Aorta (tissue), 5 donors: ENCODE measurements at regions not wholly inside any gene's neighbourhood (a gene's known extent, or its start where the extent isn't known, plus 50 kb on each side); places are given as distances from the start of the nearest gene placed in this dataset.
A peak's percentile ranks its signal among the peaks of the same experiment; 100 is the strongest.

Source experiments
- ATAC-seq: fragments of 200-7000 bp; cut with Tn5 transposase; one replicate; pipeline ENCODE4 v1.9.1; 2022; ENCODE audit warnings: moderate library complexity; ENCODE audit not compliant: low FRiP score
- DNase-seq, 2 donors: peaks; one replicate each; pipeline ENCODE4 v3.0.0-alpha.2; 2020
- H3K27ac ChIP-seq, 2 donors: one replicate each; pipeline ENCODE4 v1.5.1; 2013; ENCODE audit warnings: low read length in 2 of 2, mild to moderate bottlenecking in 2 of 2, moderate library complexity in 2 of 2, control low read depth in 1 of 2, inconsistent platforms in 1 of 2, low read depth in 1 of 2
- H3K27me3 ChIP-seq, 2 donors: one replicate each; pipeline ENCODE4 v1.6.1; 2013; ENCODE audit warnings: control low read depth in 1 of 2, low read length in 1 of 2, mild to moderate bottlenecking in 1 of 2, moderate library complexity in 1 of 2; ENCODE audit not compliant: insufficient read depth in 2 of 2, control insufficient read depth in 1 of 2
- H3K36me3 ChIP-seq, 2 donors: one replicate each; pipeline ENCODE4 v1.6.1; 2013; ENCODE audit warnings: control low read depth in 1 of 2, low read length in 1 of 2, mild to moderate bottlenecking in 1 of 2; ENCODE audit not compliant: insufficient read depth in 2 of 2, control insufficient read depth in 1 of 2
- H3K4me1 ChIP-seq, 2 donors: one replicate each; pipeline ENCODE4 v1.6.1; 2013; ENCODE audit warnings: low read length in 2 of 2, control low read depth in 1 of 2, mild to moderate bottlenecking in 1 of 2, moderate library complexity in 1 of 2; ENCODE audit not compliant: insufficient read depth in 2 of 2, control insufficient read depth in 1 of 2
- H3K4me3 ChIP-seq, 2 donors: one replicate each; pipeline ENCODE4 v1.5.1; 2013; ENCODE audit warnings: low read length in 2 of 2, control low read depth in 1 of 2, mild to moderate bottlenecking in 1 of 2
- H3K9me3 ChIP-seq: one replicate; pipeline ENCODE4 v1.6.1; 2013; ENCODE audit warnings: mild to moderate bottlenecking, low read length; ENCODE audit not compliant: control insufficient read depth
- WGBS, 2 donors: extraction: QIAGEN DNeasy Blood & Tissue Kit; methylation state at CpG; one replicate each; pipeline ENCODE4 v1.1.7; 2013; 5-methylcytosine and 5-hydroxymethylcytosine counted together
- intact Hi-C, 2 donors: fragments of 100-400 bp; cut with DNase I; formaldehyde crosslinking; loops; one replicate each; pipeline versions ENCODE4 v1.14.2 to v1.15.0; 2022
- donor health status: healthy with polysubstance abuse.
- donor health status: Bipolar disorder and iron deficiency.
- donor health status: DM: no; HTN: no; CAD: no.
- donor health status: DM: no; HTN: no; CAD: no.
- donor health status: DM: yes; HTN: yes; CAD: no.

DNA sequence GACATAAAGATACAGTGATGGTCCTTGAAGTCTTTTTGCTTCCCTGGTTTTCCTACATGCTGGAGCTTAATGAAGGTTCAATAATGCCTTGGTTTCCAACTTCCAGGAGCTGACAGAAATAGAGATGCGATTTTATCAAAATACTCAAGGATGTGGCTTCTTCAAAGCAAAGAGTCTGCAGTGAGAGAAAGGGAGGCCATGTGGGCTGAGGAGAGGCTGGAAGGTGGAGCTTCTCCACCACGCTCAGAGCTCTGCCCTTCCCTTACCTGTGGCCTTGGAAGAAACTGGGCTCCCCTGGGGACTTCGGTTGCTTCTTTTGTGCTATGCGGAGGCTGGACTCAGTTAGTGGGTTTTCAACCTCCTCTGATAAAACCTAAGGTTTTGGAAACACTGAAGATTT, 175.0 kb upstream of the APCDD1 start:
- no peak for ATAC-seq
- no peaks in the 10 kb centered on the region for H3K36me3 ChIP-seq
- H3K4me1 ChIP-seq = no peaks in the 10 kb centered on the region
- intact Hi-C loops = no loop called here
- DNase-seq = no peak
- H3K27me3 ChIP-seq = no peaks in the 10 kb centered on the region
- H3K4me3 ChIP-seq = no peak overlapping the region
- 96 to 97% methylated on average over 4 of the region's 4 CpGs for WGBS, 2 donors
- H3K9me3 ChIP-seq = no peaks in the 10 kb centered on the region
- no peak overlapping the region for H3K27ac ChIP-seq

GRCh38 chr18:10279905-10280644, 174.4 kb upstream of the APCDD1 start:
- WGBS, 2 donors = 86 to 88% methylated on average over 9 of the region's 9 CpGs
- intact Hi-C loops = no loop called here
- H3K9me3 ChIP-seq = no peaks in the 10 kb centered on the region
- H3K4me3 ChIP-seq = no peak overlapping the region
- H3K27ac ChIP-seq = no peak overlapping the region
- H3K27me3 ChIP-seq = no peaks in the 10 kb centered on the region
- DNase-seq (no peak), ATAC-seq (no peak)
- no peaks in the 10 kb centered on the region for H3K4me1 ChIP-seq
- H3K36me3 ChIP-seq = no peaks in the 10 kb centered on the region

GRCh38 chr18:10284540-10285282, 169.7 kb upstream of the APCDD1 start:
- Histone ChIP-seq H3K4me1 (no peaks in the 10 kb centered on the region), H3K9me3 (peaks cover 4% of the 10 kb centered on the region), H3K27ac (no peak overlapping the region), H3K4me3 (no peak overlapping the region), H3K36me3 (no peaks in the 10 kb centered on the region), H3K27me3 (no peaks in the 10 kb centered on the region)
- intact Hi-C loops = no loop called here
- DNase-seq (no peak), ATAC-seq (no peak)
- 84 to 89% methylated on average over 13 of the region's 13 CpGs for WGBS, 2 donors

GRCh38 chr18:10285283-10285640, 169.2 kb upstream of the APCDD1 start:
- ATAC-seq = no peak
- Histone ChIP-seq H3K9me3 (peaks cover 4% of the 10 kb centered on the region), H3K27ac (no peak overlapping the region), H3K36me3 (no peaks in the 10 kb centered on the region), H3K4me3 (no peak overlapping the region), H3K4me1 (no peaks in the 10 kb centered on the region), H3K27me3 (no peaks in the 10 kb centered on the region)
- intact Hi-C loops = no loop called here
- WGBS, 2 donors = 89 to 95% methylated on average over 3 of the region's 3 CpGs
- DNase-seq = no peak

DNA sequence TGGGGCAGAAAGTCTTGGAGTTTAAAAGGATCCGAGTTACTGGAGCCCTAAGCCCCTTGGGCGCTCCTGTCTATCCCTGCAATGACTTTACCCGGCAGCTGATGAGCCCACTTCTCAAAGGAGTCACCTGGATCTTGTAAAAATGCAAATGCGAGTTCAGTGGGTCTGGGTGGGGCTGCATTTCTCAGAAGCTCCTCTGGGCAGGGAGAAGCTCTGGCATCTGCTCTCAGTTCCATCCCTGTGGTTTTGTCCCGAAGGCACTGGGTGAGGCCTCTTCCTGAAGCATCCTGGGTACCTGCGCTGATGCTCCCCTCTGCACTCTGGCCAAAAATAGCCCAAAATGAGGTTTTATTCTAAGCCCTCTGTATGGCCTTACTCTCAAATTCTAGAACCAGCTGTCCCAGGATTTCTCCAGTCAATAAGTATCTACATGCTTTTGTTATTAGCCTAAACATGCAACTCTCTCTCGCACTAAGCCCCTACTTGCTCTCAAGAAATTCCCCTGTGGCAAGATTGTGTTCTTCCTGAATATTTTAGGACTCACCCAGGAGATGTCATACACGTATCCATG, 167.8 kb upstream of the APCDD1 start:
- Histone ChIP-seq H3K4me1 (no peaks in the 10 kb centered on the region), H3K36me3 (no peaks in the 10 kb centered on the region), H3K4me3 (no peak overlapping the region), H3K9me3 (peaks cover 4% of the 10 kb centered on the region), H3K27ac (no peak overlapping the region), H3K27me3 (no peaks in the 10 kb centered on the region)
- 96 to 97% methylated on average over 8 of the region's 8 CpGs for WGBS, 2 donors
- no peak for DNase-seq
- intact Hi-C loops = no loop called here
- no peak for ATAC-seq

DNA sequence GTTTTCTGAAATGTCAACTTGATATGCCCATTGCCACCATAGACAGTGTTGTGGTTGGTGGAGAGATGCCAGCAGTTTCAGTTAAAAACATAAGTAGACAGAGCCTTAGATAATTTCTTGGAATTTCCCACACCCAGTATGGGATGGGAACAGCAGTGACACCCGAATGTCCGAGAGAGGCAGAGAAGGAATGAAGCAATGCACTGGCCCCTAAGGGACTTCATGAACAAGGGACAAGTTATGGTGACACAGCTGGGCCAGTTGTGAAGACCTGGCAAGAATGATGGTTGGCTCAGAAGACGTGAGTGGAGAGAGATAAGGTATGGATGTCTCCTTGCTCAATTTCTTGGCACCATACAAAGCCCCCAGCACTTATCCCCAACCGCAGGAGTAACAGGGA, 165.2 kb upstream of the APCDD1 start:
- no peaks in the 10 kb centered on the region for H3K4me1 ChIP-seq
- H3K36me3 ChIP-seq = no peaks in the 10 kb centered on the region
- no peak for DNase-seq
- no peak overlapping the region for H3K27ac ChIP-seq
- H3K9me3 ChIP-seq = peaks cover 4% of the 10 kb centered on the region
- intact Hi-C loops = no loop called here
- 87 to 90% methylated on average over 4 of the region's 4 CpGs for WGBS, 2 donors
- no peak overlapping the region for H3K4me3 ChIP-seq
- H3K27me3 ChIP-seq = no peaks in the 10 kb centered on the region
- no peak for ATAC-seq

DNA sequence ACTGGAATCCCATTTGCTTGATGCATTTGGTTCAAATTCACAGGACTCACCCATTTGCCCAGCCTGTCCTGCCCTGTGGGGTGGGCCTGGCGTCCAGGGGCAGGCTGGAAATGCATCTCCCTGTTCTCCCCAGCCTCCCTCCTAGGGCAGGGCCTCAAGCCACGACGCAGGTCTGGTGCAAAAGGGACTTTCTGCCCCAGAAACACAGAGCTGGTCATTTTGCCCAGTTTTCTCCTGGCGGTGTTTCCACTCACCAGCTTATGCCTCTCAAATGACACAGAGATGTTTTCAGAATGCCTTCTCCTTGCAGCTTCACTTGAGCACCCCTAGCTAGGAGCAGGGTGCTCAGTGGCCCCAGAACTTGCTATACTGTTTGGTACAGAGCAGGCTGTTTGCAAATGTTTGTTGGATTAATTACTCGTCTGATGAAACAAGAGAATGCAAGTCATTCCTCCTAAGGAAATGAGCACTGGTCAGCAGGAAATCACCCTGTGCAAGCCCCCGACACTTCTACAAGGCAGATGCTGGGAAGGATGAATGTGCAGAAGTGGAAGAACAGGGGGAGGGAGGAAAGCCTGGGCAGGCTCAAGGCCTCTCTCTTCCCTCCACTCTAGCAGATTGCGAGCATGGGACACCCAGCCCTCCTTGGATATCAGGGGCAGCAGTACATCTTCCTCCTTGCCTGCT, 164.3 kb upstream of the APCDD1 start:
- WGBS, 2 donors = 83 to 92% methylated on average over 7 of the region's 7 CpGs
- H3K4me1 ChIP-seq = no peaks in the 10 kb centered on the region
- intact Hi-C loops = no loop called here
- no peak overlapping the region for H3K4me3 ChIP-seq
- ATAC-seq (no peak), DNase-seq (no peak)
- no peaks in the 10 kb centered on the region for H3K27me3 ChIP-seq
- no peak overlapping the region for H3K27ac ChIP-seq
- H3K9me3 ChIP-seq = peaks cover 4% of the 10 kb centered on the region
- H3K36me3 ChIP-seq = no peaks in the 10 kb centered on the region

DNA sequence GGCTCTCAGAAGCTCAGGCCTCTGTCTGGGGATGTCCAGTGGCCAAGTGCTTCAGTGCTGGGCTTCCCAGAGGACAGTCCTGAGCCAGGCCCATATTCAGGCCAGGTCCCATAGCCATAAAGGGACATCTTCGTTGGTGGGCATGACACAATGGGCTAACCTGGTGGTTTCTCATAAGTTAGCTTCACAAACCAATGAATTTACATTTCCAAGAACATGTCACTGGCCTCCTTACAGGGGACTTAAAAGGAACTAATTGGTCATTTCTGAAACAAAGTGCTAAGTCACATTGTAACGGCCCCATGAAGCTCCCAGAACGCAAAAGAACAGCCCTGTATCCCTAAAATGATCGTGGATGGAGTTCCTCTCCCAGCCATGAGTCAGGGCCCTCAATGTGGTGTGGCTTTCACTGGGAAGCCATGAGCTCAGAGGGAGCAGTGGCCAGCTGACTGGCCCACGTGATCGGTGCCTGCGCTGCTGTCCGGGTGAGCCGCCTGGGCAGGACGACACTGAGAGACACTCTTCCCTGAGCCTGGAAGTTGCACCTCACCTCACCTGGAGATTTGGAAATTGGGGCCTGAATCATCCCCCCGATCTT, 163.7 kb upstream of the APCDD1 start:
- peak; percentile 68 for ATAC-seq
- Histone ChIP-seq H3K27ac (no peak overlapping the region), H3K27me3 (no peaks in the 10 kb centered on the region), H3K36me3 (no peaks in the 10 kb centered on the region), H3K4me1 (no peaks in the 10 kb centered on the region), H3K4me3 (no peak overlapping the region), H3K9me3 (peaks cover 4% of the 10 kb centered on the region)
- intact Hi-C loops = no loop called here
- 88 to 92% methylated on average over 11 of the region's 11 CpGs for WGBS, 2 donors
- peak in 1 of 2 donors; percentile 75 for DNase-seq
